ENCODE measurements at regions not wholly inside any gene's neighbourhood (a gene's known extent, or its start where the extent isn't known, plus 50 kb on each side); places are given as distances from the start of the nearest gene placed in this dataset.

DNA sequence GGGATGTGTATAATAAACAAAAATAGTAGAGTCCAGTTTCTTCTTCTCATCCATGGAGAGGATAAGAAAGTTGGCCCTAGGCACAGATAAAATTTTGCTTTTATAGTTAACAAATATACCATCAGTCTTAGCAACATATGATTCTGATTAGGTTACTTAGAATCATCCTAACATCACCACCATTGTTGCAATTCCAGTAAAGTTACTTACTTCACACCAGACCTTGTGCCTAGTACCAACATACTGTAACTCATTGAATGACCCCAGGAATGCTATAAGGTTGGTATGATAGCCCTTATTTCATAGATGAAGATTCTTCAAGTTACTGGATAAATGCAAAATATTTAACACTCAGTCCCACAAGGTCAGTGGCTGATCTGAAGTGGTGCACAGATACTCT lies 183.8 kb upstream of the ATP2B1 start:
- Histone ChIP-seq H3K4me3 (no peak overlapping the region), H3K9ac (ENCODE audit: low read depth in 2 of 2, low read length in 2 of 2) (no peak overlapping the region), H3K9me3 (no peaks in the 10 kb centered on the region), H3K4me1 (no peaks in the 10 kb centered on the region), H3K36me3 (no peaks in the 10 kb centered on the region), H3K27ac (no peak overlapping the region), H3K27me3 (no peaks in the 10 kb centered on the region)
- TF ChIP-seq, protein P1, sequence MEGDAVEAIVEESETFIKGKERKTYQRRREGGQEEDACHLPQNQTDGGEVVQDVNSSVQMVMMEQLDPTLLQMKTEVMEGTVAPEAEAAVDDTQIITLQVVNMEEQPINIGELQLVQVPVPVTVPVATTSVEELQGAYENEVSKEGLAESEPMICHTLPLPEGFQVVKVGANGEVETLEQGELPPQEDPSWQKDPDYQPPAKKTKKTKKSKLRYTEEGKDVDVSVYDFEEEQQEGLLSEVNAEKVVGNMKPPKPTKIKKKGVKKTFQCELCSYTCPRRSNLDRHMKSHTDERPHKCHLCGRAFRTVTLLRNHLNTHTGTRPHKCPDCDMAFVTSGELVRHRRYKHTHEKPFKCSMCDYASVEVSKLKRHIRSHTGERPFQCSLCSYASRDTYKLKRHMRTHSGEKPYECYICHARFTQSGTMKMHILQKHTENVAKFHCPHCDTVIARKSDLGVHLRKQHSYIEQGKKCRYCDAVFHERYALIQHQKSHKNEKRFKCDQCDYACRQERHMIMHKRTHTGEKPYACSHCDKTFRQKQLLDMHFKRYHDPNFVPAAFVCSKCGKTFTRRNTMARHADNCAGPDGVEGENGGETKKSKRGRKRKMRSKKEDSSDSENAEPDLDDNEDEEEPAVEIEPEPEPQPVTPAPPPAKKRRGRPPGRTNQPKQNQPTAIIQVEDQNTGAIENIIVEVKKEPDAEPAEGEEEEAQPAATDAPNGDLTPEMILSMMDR (IDR thresholded peaks at IDR 0.05) = no peak
- no peak for DNase-seq
- intact Hi-C loops (cut with DNase I) = no loop called here

DNA sequence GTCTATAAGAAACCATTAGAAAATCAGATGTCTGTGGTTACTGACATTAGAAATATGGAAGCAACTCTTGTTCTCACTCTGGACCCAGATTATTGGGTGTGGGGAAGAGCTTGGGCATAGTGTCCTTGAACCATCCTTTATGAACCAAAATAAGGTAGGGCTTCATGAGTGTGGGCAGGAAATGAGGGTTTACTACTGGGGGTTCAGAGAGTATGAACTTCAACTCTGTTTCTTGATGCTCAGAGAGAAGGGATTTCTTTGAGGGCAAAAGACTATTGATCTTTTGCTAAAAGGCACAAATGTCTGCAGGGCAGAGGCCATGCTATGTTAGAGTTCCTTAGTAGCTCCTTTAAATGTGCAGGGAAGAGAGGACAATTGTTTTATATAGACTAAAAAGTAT lies 183.3 kb upstream of the ATP2B1 start:
- no peaks in the 10 kb centered on the region for H3K4me1 ChIP-seq
- no peaks in the 10 kb centered on the region for H3K36me3 ChIP-seq
- H3K9ac ChIP-seq (ENCODE audit: low read depth in 2 of 2, low read length in 2 of 2) = no peak overlapping the region
- DNase-seq = no peak
- intact Hi-C loops (cut with DNase I) = no loop called here
- H3K9me3 ChIP-seq = no peaks in the 10 kb centered on the region
- no peaks in the 10 kb centered on the region for H3K27me3 ChIP-seq
- TF ChIP-seq, protein P1 (IDR thresholded peaks at IDR 0.05) = no peak
- H3K4me3 ChIP-seq = no peak overlapping the region
- H3K27ac ChIP-seq = no peak overlapping the region

DNA sequence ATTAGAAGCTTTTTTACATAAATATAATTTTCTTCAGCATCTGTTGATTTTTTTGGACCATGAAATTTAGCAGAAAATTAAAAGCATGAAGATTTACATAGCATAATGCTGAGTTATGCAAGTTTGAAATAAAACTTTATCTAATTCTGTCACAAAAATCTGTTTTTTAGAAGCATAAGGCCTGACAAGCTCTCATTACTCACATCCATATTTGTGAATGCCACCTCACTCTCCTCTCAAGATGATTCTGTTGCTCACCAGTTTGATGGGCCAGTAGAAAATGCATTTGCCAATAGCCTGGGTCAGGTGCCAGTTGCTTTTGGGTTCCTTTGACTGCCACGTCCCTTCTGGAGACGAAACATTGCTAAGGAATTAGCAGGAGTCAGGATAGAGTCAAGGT lies 181.5 kb upstream of the ATP2B1 start:
- Histone ChIP-seq H3K27ac (no peak overlapping the region), H3K9me3 (no peaks in the 10 kb centered on the region), H3K4me1 (no peaks in the 10 kb centered on the region), H3K9ac (ENCODE audit: low read depth in 2 of 2, low read length in 2 of 2) (no peak overlapping the region), H3K36me3 (no peaks in the 10 kb centered on the region), H3K4me3 (no peak overlapping the region), H3K27me3 (no peaks in the 10 kb centered on the region)
- DNase-seq = no peak
- TF ChIP-seq, protein P1 (IDR thresholded peaks at IDR 0.05) = no peak
- intact Hi-C loops (cut with DNase I) = no loop called here

DNA sequence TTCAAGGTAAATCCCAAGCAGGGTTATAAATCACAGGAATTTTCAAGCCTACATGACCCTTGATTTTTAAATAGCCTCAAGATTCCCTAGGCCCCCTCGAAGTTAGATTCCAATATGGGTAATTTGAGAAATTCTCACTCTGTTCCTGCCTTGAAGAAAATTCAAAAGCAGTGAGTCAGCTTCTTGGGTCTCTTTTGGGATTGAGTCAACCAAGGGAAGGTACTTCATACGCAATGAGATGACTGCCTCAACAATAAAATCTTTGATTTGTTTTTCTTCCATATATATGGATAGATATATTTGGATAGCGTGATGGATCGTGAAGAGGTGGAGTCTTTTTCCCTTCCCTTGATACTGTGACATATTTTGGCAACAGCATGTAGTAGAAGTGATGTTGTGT lies 180.4 kb upstream of the ATP2B1 start:
- no peak for DNase-seq
- H3K27me3 ChIP-seq = no peaks in the 10 kb centered on the region
- TF ChIP-seq, protein P1 (IDR thresholded peaks at IDR 0.05) = no peak

DNA sequence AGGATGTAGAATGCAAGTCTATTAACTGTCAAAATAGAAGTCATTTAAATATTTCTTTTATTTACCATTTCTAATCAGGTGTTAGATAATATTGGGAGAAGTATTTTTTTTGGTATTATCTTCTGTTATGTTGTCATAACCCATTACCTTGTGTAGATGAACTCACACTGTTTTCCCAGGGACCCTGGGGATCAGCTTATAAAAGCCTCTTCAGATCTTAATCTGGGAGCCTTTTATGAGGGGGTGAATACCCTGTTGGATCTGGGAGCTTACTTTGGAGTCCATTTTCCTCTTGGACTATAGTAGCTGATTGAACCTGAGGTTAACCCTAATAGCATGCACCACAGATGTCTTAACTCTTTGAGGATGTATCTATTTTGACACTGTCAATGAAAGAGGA lies 176.3 kb upstream of the ATP2B1 start:
- H3K4me1 ChIP-seq = no peaks in the 10 kb centered on the region
- no peak overlapping the region for H3K4me3 ChIP-seq
- no peaks in the 10 kb centered on the region for H3K36me3 ChIP-seq
- H3K9me3 ChIP-seq = no peaks in the 10 kb centered on the region
- no peak overlapping the region for H3K27ac ChIP-seq
- H3K27me3 ChIP-seq = no peaks in the 10 kb centered on the region
- TF ChIP-seq, protein P1 (IDR thresholded peaks at IDR 0.05) = no peak
- no peak for DNase-seq
- H3K9ac ChIP-seq (ENCODE audit: low read depth in 2 of 2, low read length in 2 of 2) = no peak overlapping the region
- intact Hi-C loops (cut with DNase I) = no loop called here

More for the DNA sequence above, 180.4 kb upstream of the ATP2B1 start:
- H3K9ac ChIP-seq (ENCODE audit: low read depth in 2 of 2, low read length in 2 of 2) = no peak overlapping the region
- H3K4me1 ChIP-seq = no peaks in the 10 kb centered on the region
- intact Hi-C loops (cut with DNase I) = no loop called here
- H3K4me3 ChIP-seq = no peak overlapping the region
- no peaks in the 10 kb centered on the region for H3K36me3 ChIP-seq
- no peaks in the 10 kb centered on the region for H3K9me3 ChIP-seq
- H3K27ac ChIP-seq = no peak overlapping the region

DNA sequence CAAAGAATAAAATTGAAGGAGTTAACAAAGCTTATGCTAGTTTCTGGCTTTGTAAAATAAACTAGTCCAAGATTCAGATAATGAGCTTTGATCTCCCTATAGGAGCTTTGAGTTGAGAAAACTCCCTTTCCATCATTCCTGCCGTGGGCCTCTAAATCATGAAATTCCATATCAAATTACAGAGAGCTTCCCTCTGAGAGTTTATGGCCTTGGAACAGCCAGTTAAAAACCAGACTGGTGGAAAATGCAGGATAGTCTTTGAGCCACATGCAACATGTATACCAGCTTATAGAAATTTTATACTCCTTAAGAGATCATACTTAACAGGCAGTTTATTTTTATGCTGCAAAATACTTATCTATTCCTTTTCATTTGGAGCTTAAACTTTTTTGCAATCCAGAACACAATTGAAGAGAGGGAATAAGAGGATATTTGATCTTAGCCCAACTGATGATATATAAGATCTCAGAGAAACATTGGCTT lies 175.8 kb upstream of the ATP2B1 start:
- Histone ChIP-seq H3K27ac (no peak overlapping the region), H3K4me1 (no peaks in the 10 kb centered on the region), H3K9ac (ENCODE audit: low read depth in 2 of 2, low read length in 2 of 2) (no peak overlapping the region), H3K27me3 (no peaks in the 10 kb centered on the region), H3K36me3 (no peaks in the 10 kb centered on the region), H3K9me3 (no peaks in the 10 kb centered on the region), H3K4me3 (no peak overlapping the region)
- TF ChIP-seq, protein P1 (IDR thresholded peaks at IDR 0.05) = no peak
- no peak for DNase-seq
- intact Hi-C loops (cut with DNase I) = no loop called here

All from colonic mucosa (tissue), 4 donors.